CD4-positive, alpha-beta T cell treated with Interleukin-4 for 1 hour (primary cell): ENCODE measurements at regions not wholly inside any gene's neighbourhood (a gene's known extent, or its start where the extent isn't known, plus 50 kb on each side); places are given as distances from the start of the nearest gene placed in this dataset.
A peak's percentile ranks its signal among the peaks of the same experiment; 100 is the strongest.

Experiments
- DNase-seq, 2 donors: peaks; one replicate each; pipeline ENCODE4 v3.0.0-alpha.2; 2020 to 2022

DNA sequence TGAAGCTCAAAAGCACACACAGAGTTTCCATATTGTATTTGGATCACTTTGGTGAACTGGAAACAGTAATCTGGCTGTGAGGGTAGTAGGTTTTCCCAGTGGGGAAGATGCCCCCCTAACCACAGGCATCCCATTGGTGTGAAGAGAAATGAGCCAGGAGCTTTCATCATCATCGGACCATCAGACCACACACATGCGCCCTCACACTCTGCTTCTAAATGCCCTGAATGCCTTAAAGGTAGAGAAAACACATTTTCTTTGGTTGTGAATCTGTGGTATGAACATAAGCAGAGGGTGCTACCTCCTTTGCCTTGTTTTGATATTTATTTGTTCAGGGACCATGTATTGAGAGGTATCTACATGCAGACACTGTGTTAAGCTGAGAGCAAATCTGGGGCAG, 79.0 kb upstream of the DNAH14 start:
- DNase-seq = no peak

DNA sequence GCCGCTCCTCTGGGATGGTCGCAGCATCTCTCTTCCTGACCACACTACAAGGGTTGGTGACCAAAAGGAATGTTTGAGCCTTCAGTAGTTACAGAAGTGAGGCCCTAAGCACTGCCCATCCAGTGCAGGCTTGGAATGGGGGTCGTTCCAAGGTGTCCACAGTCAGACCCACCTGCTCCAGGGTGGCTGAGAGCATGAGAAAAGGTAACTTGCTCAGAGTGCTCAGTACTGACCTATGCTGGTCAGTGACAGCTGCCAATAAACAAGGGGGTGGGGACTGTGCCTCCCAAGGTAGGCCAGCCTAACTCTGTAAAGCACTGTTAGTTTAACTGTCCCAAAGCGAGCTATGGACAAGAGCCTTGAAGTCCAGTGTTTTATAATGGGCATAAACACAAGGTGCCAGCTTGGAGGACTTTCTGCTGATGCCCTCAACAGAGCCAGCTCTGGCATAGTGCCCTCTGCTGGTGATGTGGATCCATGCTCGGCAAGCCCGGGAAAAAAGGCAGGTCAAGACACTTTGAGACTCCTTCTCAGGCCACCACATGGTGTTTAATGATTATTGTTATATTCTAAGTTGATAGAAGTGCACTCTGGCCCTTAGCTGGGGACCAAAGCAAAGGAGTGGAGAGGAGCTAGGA, 78.1 kb upstream of the DNAH14 start:
- DNase-seq = peak; percentile 17 to 35

DNA sequence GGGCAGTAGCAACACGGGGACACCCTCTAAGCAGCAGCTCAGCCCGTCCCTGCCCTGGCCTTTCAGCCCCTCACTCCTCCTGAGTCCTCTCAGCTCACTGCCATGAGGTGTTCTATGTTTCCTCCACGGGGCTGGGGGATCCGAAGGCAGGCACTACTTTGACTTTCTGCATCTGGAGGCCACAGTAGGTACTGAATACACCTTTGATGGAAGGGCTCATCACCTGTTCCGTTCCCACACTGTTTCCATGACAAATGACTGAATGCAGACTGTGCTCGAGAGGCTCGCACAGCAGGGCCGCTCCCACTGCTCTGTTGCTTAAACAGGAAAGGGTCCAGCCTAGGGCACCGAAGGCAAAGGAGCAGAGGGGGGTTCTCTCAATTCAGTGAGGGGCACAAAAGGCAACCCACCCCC, 77.6 kb upstream of the DNAH14 start:
- no peak for DNase-seq

DNA sequence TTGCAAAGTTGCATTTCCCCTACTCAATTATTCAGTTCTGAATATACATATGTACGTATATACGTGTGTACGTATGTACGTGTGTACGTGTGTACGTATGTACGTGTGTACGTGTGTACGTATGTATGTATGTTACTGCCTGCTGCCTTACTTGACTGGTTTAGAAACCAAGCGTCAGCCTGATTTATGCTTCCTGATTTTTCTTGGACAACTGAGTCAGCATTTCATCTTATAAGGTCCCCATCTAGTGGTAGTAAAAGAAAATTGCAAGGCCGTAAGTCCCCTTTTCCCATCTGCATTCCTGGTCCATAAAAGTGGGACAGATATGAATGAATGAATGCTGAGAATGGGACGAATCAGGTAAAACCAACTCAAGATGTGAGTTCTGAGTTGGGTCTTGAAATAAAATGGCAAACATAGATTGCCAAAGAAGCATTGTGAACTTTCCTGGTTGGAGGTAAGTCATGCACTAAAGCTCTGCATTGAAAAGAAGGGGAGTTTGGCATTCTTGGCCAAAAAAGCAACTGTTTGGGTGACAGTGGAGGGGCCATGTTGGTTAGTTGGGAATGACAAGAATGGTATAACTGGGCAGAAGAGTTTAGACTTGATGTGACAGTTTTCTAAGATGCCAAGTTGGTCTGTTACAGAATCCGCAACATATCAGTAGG, 76.4 kb upstream of the DNAH14 start:
- no peak for DNase-seq

DNA sequence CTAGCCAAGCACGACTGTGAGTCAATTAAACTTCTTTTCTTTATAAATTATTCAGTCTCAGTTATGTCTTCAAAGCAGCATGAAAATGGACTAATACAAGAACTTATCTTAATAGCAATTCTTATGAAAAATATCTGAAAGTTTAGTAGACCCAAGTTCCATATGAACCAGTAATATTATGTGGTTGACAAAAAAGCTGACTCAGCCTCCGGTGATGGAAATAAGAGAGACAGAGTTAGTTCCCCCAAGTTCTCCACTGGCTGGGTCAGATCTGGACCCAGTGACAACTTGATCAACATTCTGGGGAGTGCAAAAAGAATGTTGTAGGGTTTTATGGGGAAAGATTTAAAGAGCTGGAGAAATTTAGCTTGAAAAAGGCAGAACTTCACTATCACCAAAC, 72.5 kb upstream of the DNAH14 start:
- DNase-seq = no peak

DNA sequence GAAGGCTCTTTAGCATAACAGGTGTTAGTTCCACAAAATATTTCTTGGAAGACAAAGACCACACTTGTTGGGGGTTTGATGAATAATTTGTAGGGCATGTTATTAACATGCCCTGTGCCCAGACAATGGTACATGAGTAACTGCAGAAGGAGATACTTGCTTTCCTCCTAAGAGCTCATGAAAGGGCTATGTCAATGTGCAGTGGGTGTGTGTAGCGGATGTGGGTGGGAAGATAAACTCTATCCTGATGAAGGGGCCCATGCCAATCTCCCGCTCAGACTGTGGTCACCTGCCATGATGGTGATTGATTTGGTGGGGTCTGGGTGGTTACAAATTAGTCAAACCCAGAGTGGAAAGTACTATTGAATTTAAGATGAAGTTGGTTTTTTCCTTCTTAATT, 69.8 kb upstream of the DNAH14 start:
- DNase-seq = no peak

DNA sequence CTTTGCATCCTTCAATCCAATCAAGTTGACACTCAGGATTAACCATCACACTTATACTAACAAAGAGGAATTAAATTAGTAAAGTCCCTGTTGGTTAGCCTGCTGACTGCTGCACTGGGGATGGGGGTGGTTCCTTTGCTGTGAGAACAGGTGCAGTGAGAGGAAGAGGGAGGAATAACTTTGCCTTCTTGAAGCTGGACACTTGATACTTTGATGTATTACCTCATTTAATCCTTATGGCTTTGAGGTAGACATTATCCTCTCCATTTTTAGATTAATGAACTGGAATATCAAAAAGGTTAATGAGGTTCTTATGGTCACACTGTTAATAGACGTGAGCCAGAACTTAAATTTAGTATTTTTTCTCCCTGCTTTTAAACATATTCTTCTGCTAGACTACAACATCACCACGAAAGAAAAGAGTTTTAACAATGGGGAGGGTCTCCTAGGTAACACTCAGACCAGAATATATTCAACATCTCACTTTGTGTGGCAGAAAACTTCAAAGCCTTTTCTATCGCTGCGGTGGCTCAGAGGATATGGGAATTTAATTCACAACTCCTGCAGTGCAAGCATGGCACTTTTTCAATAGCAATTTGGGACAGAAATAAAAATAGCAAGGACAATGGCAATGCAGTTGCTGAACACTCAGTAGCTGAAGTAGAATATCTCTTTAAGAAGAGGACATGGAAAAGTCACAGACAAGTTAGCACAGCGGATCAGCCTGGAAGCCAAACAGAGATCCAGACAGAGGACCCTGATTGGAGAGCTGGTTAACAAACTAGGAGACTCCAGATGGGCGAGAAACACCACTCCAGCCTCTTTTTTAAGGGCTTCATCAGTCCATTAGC, 68.8 kb upstream of the DNAH14 start:
- DNase-seq = no peak

DNA sequence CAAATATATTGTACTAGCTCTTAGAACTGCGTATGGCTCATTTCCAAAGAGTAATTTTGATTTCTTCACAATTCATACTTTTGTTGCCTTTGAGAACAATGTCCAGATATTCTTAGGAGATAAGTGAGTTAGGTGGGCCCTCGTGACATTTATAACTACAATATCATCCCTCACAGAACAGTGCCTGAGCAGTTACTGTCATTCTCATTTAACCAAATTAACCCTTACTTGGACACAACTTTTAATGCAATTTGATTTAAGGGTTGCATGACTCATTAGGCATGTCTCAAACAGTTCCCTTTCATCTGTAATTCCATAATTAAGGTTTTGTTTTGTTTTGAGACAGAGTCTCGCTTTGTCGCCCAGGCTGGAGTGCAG, 68.1 kb upstream of the DNAH14 start:
- no peak for DNase-seq

DNA sequence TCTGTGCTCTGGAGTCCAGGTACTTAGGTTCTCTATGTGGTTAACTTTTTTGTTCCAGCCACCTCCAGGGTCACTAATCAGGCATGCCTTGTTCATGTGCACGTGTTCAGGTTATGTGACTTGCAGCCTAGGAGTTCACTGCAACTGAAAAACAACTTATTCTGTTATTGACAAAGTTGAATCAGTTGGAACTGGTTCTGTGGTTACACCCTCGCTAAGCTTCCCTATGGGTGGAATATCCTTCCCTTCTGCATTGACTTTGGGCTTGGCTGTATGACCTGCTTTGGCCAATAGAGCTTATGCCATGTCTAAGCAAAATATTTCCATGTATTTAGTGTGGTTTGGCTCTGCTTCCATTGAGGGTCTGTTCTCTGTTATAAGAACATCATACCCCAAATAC, 66.0 kb upstream of the DNAH14 start:
- no peak for DNase-seq

DNA sequence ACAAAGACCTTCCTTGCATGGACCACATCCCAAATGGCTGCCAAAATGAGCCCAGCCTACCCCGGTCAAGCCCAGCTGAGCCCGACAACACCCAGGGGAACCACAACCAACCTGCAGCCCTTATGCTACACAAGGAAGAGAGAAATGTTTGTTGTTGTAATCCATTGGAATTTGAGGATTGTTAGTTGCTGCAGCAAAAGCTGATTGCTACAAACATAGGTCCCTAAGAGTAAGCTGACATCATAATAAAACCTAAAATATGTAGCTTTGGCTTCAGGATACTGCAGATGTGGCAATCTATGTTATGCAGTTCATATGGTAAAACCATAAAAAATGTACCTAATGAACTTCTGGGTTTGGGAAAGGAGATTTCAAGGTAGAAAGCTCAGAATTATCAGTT, 65.5 kb upstream of the DNAH14 start:
- DNase-seq = no peak

DNA sequence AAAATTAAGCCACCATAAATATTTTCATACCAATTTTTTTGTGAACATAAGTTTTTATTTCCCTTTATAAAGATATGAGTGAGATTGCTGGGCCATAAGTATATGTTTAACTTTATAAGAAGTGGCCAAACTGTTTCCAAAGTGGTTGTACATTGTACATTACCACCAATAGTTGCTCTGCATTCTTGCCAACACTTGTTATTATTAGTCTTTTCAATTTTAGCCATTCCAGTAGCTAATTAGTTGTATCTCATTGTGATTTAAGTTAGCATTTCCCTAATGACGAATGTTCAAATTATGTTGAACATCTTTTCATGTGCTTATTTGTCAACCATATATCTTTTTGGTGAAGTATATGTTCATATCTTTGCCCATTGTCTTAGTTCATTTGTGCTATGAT, 64.0 kb upstream of the DNAH14 start:
- no peak for DNase-seq

DNA sequence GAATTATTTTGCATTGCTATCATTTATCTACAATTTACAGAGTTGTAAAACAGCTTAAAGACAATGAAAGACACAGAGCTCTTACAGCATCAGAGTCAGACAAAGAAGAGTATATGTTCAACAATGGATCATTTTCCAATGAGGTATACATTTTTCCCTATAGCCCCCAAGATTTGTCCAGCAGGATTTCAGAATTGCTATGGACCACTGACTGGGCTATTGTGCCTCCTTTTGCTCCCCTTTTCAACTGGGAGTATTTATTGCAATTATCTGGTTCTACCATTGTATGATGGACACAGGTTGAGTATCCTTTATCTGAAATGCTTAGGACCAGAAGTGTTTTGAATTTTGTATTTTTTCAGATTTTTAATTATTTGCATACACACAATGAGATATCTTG, 62.5 kb upstream of the DNAH14 start:
- no peak for DNase-seq

DNA sequence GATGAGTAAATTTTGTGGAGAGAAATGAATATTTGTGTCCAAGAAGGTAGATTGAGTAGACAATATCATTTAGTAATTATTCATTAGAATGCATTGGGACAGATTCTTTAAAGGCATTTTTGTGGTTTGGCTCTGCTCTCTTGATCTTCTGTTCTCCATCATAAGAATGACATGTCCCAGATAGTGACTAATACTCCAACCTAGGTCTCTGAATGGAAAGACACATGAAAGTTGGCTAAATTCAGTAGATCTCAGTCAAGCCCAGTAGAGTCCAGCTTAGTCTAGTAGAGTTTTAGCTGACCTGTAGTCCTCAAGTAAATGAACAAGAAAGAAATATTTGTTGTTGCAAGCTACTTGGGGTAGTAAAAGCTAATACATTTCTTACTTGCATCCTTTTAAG, 61.8 kb upstream of the DNAH14 start:
- DNase-seq = no peak

DNA sequence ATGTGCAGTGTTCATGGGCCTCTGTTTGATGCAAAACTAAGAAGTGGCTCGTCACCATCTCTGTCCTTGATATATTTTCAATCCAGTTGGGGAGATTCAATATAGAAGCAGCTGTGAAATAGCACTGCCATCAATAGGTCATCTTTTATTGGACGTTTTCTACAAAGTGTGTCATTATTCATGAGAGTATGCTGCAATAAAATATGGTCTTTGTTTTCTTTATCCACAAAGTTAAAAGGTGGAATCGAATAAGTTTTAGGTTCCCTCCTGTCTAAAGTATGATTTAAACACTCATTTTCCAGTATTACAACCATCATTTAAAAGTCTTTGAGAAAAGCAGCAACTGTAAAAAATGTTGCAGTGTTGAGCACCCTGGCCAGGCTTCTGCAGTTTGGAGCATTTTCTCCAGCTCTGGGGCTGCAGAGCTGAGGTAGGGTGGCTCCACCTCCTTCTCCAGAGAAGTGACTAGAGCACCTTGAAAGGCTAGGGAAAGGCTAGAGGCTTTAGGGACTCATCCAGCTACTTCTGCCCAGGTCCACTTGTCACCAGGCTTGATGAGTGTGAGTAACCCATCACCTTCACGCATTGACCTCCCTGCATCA, 56.5 kb upstream of the DNAH14 start:
- DNase-seq = no peak

DNA sequence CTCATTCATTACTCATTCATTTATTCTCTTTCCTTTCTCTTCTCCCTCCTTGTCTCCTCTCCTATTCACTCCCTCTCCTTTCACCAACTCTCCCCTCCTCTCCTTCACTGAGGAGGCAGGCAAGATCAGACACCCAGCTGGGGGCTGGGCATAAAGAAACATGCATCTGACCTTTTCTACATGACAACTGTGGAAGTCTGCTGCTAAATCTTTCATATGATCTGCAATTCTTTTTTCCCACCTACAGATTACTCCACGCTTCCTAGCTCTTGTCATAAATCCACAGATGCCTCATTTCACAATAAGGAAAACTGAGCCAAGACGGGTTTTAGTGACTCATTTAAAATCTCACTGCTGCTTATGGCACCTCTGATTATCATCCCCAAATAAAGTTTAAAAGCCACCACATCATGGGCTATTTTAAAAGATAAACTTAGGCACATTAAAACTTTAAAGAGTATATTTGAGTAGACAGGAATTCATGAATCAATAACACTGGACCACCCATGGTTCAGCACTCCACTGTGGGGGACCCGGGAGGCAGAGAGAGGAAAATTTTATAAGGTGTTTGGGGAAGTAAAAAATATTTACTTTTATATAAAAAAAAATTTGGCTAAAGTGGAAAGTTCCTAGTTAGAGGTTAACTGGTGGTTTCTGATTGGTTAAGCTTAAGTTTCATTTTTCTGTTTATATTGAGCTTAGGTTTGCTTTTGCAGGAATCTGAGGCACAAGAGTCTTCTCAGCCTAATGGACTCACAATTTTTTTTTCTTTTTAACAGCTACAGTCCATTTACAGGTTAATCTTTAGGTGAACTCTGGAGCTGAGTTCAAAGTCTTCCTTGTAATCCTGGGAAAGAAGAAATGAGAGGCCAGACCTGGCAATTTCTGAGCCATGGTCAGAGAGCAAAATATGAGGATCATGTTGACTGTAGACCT, 55.8 kb upstream of the DNAH14 start:
- DNase-seq = no peak

DNA sequence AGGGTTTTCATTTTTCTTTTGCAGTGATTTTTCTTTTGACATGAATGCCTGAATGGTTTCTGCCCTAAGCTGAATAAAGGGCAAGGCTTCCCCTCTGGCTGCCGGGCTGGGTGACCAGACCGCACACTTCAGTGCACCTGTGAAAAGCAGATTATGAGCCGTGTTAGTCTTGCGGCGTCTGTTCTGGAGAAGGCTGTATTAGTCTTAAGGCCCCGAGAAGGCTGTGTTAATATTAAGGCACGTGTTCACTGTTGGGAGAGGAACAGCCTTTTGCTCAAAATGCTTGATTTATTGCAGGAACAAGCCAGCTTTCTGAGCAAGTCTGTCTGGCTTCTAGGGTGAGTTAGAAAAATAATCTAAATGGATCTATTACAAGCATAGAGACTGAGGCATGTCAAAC, 54.7 kb upstream of the DNAH14 start:
- no peak for DNase-seq

DNA sequence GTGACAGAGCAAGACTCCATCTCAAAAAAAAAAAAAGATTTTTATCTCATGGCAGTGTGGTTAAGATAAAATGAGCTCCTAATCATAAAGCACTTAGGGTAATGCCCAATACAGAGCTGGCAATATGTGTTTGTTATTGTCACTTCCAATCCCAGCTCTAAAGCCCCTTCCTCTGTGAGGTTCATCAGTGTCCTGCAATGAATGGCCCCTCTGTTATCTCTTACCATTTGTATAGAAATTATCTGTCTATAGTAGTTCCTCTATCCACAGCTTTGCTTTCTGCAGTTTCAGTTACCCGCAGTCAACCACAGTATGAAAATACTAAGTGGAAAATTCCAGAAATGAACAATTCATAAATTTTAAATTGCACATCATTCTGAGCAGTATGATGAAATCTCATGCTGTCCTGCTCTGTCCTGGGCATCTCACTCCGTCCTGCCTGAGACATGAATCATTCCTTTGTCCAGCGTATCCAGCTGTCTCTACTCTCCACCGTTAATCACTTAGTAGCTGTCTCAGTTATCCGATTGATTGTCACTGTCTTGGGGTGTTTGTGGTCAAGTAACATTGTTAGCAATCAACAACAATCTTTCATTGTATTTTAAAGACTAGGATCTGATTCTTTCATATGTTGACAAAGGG, 50.2 kb upstream of the DNAH14 start:
- no peak for DNase-seq
